Kidney (tissue), 13 donors: ENCODE measurements at regions not wholly inside any gene's neighbourhood (a gene's known extent, or its start where the extent isn't known, plus 50 kb on each side); places are given as distances from the start of the nearest gene placed in this dataset.

Experiments used
- DNase-seq, 5 donors: peaks; one replicate each; pipeline ENCODE4 v3.0.0-alpha.2; 2013 to 2020
- FAIRE-seq: peaks from 2 replicates; lab custom pipeline; 2012; peaks lifted over from hg19 to GRCh38; lab: Jason Lieb, UNC
- H3K27ac ChIP-seq, 2 donors: one replicate each; pipeline ENCODE4 v1.7.0; 2013; ENCODE audit warnings: low read depth in 2 of 2, low read length in 2 of 2, inconsistent platforms in 1 of 2
- H3K27me3 ChIP-seq: one replicate; pipeline ENCODE4 v1.7.1; 2013; ENCODE audit warnings: low read length, inconsistent platforms; ENCODE audit not compliant: control insufficient read depth, insufficient read depth
- H3K36me3 ChIP-seq, 3 donors: one replicate each; pipeline versions ENCODE4 v1.7.0 to v1.7.1; 2013; ENCODE audit warnings: low read length in 3 of 3, control low read depth in 1 of 3, inconsistent platforms in 1 of 3; ENCODE audit not compliant: insufficient read depth in 3 of 3, control insufficient read depth in 2 of 3
- H3K4me1 ChIP-seq, 3 donors: one replicate each; pipeline versions ENCODE4 v1.7.0 to v1.7.1; 2013; ENCODE audit warnings: low read length in 3 of 3, inconsistent platforms in 1 of 3, low read depth in 1 of 3; ENCODE audit not compliant: control insufficient read depth in 2 of 3, insufficient read depth in 2 of 3
- H3K4me3 ChIP-seq, 3 donors: one replicate each; pipeline versions ENCODE4 v1.7.0 to v1.8.1; 2013; ENCODE audit warnings: low read length in 3 of 3, control low read depth in 1 of 3, inconsistent platforms in 1 of 3
- H3K9ac ChIP-seq, 3 donors: one replicate each; pipeline versions ENCODE4 v1.7.0 to v1.7.1; 2013; ENCODE audit warnings: low read length in 3 of 3, control low read depth in 1 of 3, inconsistent platforms in 1 of 3
- H3K9me3 ChIP-seq, 3 donors: one replicate each; pipeline versions ENCODE4 v1.7.0 to v1.7.1; 2013; ENCODE audit warnings: low read length in 3 of 3, control low read depth in 1 of 3, inconsistent platforms in 1 of 3; ENCODE audit not compliant: control insufficient read depth in 2 of 3, insufficient read depth in 1 of 3
- intact Hi-C: fragments of 100-400 bp; cut with DNase I; formaldehyde crosslinking; loops from one replicate; pipeline ENCODE4 v1.11.1; 2022
- TF ChIP-seq, protein P1 (sequence below): IDR thresholded peaks from 3 replicates; pipeline ENCODE4 v1.5.1; 2012; ENCODE audit warnings: mild to moderate bottlenecking, moderate library complexity, borderline replicate concordance; ENCODE audit not compliant: insufficient read depth; ENCODE audit errors: extremely low read depth
- donor health status: control.
- donor health status: control.
- donor health status: control.
- donor health status: control.
- donor health status: control.
- donor health status: DM: yes; HTN: yes; CAD: no.
- donor health status: Normal renal cell carcinoma (clear cell type).

DNA sequence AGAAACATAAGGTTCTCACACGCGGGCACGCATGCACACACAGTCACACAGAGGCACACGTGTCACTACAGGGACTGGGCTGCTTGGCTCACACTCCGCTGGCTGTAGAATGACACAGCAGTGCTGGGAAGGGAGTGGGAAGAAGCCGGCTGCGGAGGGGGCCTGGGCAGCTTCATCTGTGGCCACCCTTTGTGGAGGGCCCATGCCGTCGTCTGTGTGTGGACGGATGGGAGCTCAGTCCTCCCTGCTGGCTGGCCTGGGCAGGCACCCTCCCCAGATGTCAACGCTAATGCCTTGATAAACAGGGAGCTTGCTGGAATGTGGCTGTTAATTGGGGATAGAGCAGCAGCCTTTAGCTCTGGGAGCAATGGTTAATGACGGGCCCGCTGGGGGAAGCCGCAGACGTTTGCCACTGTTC, 621.1 kb downstream of the BCOR start:
- FAIRE-seq: no peak
- Histone ChIP-seq H3K36me3 (no peaks in the 10 kb centered on the region), H3K9me3 (no peaks in the 10 kb centered on the region), H3K27ac (no peak overlapping the region), H3K9ac (no peak overlapping the region), H3K4me3 (no peak overlapping the region), H3K4me1 (no peaks in the 10 kb centered on the region), H3K27me3 (no peaks in the 10 kb centered on the region)
- DNase-seq: peak in 4 of 5 donors; percentile 31 to 48 (median 40)
- intact Hi-C loops: no loop called here
- TF ChIP-seq, protein P1, sequence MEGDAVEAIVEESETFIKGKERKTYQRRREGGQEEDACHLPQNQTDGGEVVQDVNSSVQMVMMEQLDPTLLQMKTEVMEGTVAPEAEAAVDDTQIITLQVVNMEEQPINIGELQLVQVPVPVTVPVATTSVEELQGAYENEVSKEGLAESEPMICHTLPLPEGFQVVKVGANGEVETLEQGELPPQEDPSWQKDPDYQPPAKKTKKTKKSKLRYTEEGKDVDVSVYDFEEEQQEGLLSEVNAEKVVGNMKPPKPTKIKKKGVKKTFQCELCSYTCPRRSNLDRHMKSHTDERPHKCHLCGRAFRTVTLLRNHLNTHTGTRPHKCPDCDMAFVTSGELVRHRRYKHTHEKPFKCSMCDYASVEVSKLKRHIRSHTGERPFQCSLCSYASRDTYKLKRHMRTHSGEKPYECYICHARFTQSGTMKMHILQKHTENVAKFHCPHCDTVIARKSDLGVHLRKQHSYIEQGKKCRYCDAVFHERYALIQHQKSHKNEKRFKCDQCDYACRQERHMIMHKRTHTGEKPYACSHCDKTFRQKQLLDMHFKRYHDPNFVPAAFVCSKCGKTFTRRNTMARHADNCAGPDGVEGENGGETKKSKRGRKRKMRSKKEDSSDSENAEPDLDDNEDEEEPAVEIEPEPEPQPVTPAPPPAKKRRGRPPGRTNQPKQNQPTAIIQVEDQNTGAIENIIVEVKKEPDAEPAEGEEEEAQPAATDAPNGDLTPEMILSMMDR: no peak

DNA sequence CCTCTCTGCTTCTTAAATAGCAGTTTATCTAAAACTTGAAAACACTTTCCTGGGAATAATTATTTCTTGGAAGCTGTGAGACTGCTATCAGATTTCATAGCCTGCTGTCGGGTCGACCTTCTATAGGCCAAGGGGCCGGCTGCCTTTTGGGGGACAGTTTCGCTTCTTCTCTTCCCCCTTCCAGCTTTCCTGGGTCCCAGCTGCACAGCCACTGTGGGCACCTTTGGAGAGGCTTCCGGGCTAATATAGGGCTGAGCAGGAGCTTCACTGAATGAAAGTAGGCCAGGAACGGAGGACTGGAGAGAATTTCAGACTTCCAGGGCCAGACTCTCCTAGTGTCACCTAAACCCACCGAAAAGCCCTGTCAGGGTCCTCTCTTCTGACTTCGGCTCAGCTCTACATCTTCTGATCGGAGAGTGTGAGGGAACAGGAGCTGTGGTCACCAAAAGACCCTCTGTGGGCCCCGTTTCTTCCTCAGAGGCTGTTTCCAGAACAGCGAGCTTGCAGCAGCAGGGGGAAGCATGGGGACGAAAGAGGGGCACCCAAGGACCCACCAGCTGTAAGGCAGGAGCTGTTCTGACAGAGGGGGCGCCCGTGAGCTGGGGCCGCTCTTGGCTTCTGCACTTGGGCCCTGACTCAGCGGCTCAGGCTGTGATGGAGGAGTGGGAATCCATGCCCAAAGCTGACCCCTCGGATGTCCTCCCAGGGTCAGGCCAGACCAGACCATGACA, 620.6 kb downstream of the BCOR start:
- DNase-seq: no peak

DNA sequence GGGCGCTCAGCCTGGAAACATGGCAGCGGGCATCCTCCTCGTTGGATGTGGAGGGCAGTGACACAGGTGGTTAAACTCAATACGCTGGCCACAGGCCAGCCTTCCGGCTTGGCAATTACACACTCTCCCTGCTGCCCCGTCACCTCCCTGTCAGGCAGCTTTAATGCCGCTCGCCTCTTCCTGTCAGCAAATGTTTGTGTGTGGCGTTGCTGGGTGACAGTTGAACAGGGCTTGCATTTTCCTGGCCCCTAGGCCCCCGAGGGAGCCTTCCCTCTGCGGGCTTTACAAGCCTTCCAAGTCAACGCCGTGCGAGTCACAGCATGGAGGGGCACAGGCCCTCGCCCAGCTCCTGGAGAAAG, 620.0 kb downstream of the BCOR start:
- intact Hi-C loops: no loop called here
- DNase-seq (peak; percentile 81 to 93 (median 89)), FAIRE-seq (no peak)
- H3K27me3 ChIP-seq: no peaks in the 10 kb centered on the region
- H3K36me3 ChIP-seq: no peaks in the 10 kb centered on the region
- no peak overlapping the region for H3K9ac ChIP-seq
- H3K9me3 ChIP-seq: no peaks in the 10 kb centered on the region
- H3K27ac ChIP-seq: no peak overlapping the region
- no peak overlapping the region for H3K4me3 ChIP-seq
- TF ChIP-seq, protein P1: no peak
- no peaks in the 10 kb centered on the region for H3K4me1 ChIP-seq

More for the DNA sequence above, 620.6 kb downstream of the BCOR start:
- Histone ChIP-seq H3K9me3 (no peaks in the 10 kb centered on the region), H3K36me3 (no peaks in the 10 kb centered on the region), H3K27ac (no peak overlapping the region), H3K27me3 (no peaks in the 10 kb centered on the region), H3K4me1 (no peaks in the 10 kb centered on the region), H3K4me3 (no peak overlapping the region), H3K9ac (no peak overlapping the region)
- TF ChIP-seq, protein P1: no peak
- FAIRE-seq: no peak
- intact Hi-C loops: no loop called here

DNA sequence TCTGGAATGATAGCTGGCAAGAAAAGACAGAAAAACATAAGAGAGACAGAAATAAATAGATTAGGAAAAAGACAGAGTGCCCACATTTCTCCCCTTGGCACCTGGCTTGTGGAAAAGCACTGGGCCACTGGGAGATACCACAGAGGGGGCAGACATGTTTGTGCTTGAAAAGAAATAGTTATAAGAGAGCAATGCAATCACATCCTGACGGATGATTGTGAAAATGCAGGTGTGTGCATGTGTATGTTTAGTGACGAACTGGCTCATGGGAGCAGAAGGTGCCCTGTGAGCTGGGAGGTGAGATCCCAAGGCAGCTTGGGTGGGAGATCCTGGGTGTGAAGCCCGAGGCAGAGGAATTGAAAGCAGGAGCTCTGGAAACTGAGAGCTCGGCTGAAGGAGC, 617.9 kb downstream of the BCOR start:
- FAIRE-seq (no peak), DNase-seq (no peak)
- intact Hi-C loops: no loop called here
- H3K4me1 ChIP-seq: no peaks in the 10 kb centered on the region
- no peaks in the 10 kb centered on the region for H3K9me3 ChIP-seq
- H3K9ac ChIP-seq: no peak overlapping the region
- no peaks in the 10 kb centered on the region for H3K36me3 ChIP-seq
- H3K4me3 ChIP-seq: no peak overlapping the region
- no peaks in the 10 kb centered on the region for H3K27me3 ChIP-seq
- no peak overlapping the region for H3K27ac ChIP-seq
- TF ChIP-seq, protein P1: no peak
